Neutrophil (primary cell): ENCODE measurements at regions not wholly inside any gene's neighbourhood (a gene's known extent, or its start where the extent isn't known, plus 50 kb on each side); places are given as distances from the start of the nearest gene placed in this dataset.
"Not testable (repeated sequence)": the region's sequence is repeated elsewhere in the genome, so short reads cannot be mapped to it uniquely, and the experiment has no call there.

Experiments
- H3K27ac ChIP-seq: fragments of 200-600 bp; sonication (generic); 2 replicates; pipeline ENCODE4 v1.5.1; 2016; ENCODE audit warnings: mild to moderate bottlenecking, moderate library complexity
- H3K27me3 ChIP-seq: fragments of 200-600 bp; sonication (generic); 2 replicates; pipeline ENCODE4 v1.6.0; 2016; ENCODE audit warnings: mild to moderate bottlenecking
- H3K36me3 ChIP-seq: fragments of 200-600 bp; sonication (generic); 2 replicates; pipeline ENCODE4 v1.5.1; 2017
- H3K4me1 ChIP-seq, 2 experiments: fragments of 200-600 bp in 1 of 2; sonication (generic) in 1 of 2; 1 replicate in 1 of 2; 2 replicates in 1 of 2; pipeline versions ENCODE4 v1.5.1 to v1.6.1; 2013 to 2016; ENCODE audit warnings: low read depth in 1 of 2, low read length in 1 of 2, mild to moderate bottlenecking in 1 of 2, moderate library complexity in 1 of 2; ENCODE audit not compliant: control insufficient read depth in 1 of 2, insufficient read depth in 1 of 2
- H3K4me3 ChIP-seq, 2 experiments: fragments of 200-600 bp in 1 of 2; sonication (generic) in 1 of 2; 1 replicate in 1 of 2; 2 replicates in 1 of 2; pipeline ENCODE4 v1.5.1; 2013 to 2016; ENCODE audit warnings: low read depth in 1 of 2, low read length in 1 of 2, mild to moderate bottlenecking in 1 of 2, moderate library complexity in 1 of 2
- H3K9me3 ChIP-seq: fragments of 200-600 bp; sonication (generic); 2 replicates; pipeline ENCODE4 v1.5.1; 2016
- TF ChIP-seq, protein P1 (sequence below): fragments of 200-600 bp; sonication (generic); IDR thresholded peaks from 2 replicates; pipeline ENCODE4 v1.5.1; 2016; ENCODE audit warnings: antibody characterized with exemption

DNA sequence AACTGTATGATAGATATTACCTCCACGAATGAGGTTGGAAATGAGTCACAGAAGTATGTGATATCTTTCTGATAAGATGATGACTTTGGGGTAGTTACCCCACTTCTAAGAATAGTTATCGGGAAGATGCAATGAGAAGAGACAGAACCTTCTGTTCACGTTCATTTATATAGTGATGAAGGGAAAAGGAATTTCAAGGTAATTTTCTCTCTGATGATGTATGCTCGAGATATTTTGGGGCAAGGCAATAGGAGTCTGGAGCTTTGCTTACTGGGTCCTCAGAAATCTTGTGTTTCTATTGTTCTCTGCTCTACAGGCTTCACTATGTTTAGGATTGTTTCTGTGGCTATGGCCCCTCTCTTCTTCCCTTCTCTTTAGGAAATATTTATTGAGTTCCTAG is 1389.6 kb downstream of the CDH8 start:
- H3K27me3 ChIP-seq: no peaks in the 10 kb centered on the region
- H3K27ac ChIP-seq: no peak overlapping the region

DNA sequence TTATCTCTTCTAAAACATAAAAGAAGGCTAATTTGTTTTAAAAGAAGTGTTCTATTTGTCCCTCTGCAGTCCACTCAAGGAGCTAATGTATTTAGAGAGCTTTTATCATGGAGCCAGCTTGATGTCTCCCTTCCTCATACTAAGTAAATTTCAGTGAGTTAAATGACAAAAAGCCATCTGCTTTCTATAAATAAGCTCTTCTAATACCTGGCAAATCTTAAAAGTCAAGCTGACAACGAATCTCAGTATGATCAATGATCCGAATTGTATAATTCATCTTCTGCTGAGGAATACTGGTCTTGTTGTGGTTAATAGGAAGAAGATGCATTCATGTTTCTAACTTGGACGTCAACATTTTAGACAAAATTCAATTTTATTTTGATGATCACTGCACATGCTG is 1390.7 kb downstream of the CDH8 start:
- H3K27ac ChIP-seq: no peak overlapping the region
- H3K27me3 ChIP-seq: no peaks in the 10 kb centered on the region
- no peaks in the 10 kb centered on the region for H3K4me1 ChIP-seq
- no peaks in the 10 kb centered on the region for H3K9me3 ChIP-seq
- no peaks in the 10 kb centered on the region for H3K36me3 ChIP-seq
- TF ChIP-seq, protein P1, sequence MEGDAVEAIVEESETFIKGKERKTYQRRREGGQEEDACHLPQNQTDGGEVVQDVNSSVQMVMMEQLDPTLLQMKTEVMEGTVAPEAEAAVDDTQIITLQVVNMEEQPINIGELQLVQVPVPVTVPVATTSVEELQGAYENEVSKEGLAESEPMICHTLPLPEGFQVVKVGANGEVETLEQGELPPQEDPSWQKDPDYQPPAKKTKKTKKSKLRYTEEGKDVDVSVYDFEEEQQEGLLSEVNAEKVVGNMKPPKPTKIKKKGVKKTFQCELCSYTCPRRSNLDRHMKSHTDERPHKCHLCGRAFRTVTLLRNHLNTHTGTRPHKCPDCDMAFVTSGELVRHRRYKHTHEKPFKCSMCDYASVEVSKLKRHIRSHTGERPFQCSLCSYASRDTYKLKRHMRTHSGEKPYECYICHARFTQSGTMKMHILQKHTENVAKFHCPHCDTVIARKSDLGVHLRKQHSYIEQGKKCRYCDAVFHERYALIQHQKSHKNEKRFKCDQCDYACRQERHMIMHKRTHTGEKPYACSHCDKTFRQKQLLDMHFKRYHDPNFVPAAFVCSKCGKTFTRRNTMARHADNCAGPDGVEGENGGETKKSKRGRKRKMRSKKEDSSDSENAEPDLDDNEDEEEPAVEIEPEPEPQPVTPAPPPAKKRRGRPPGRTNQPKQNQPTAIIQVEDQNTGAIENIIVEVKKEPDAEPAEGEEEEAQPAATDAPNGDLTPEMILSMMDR: no peak
- H3K4me3 ChIP-seq: no peak overlapping the region

More for the DNA sequence above, 1389.6 kb downstream of the CDH8 start:
- no peak overlapping the region for H3K4me3 ChIP-seq
- TF ChIP-seq, protein P1: no peak
- H3K9me3 ChIP-seq: no peaks in the 10 kb centered on the region
- no peaks in the 10 kb centered on the region for H3K4me1 ChIP-seq
- H3K36me3 ChIP-seq: no peaks in the 10 kb centered on the region

DNA sequence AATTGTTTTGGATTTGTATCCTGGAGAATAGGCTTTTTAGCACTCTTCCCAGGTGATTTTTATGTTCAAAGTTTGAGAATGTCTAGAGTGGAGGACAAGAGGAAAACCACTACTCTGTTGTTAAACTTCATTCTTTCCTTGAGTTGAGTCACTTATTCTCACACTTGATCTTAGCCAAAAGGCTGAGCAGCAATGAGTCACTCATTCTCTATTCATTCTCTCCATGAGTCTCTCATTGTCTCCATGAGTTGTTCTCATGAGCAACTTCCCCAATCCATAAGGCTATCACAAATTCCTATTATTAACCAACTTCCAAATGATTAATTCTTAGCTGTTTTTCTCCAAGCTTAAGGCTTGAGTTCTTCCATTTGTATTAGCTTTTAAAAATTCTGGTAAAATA is 1393.3 kb downstream of the CDH8 start:
- no peak overlapping the region for H3K27ac ChIP-seq
- TF ChIP-seq, protein P1: no peak
- no peaks in the 10 kb centered on the region for H3K4me1 ChIP-seq
- H3K27me3 ChIP-seq: no peaks in the 10 kb centered on the region
- no peaks in the 10 kb centered on the region for H3K36me3 ChIP-seq
- H3K9me3 ChIP-seq: no peaks in the 10 kb centered on the region
- no peak overlapping the region for H3K4me3 ChIP-seq

DNA sequence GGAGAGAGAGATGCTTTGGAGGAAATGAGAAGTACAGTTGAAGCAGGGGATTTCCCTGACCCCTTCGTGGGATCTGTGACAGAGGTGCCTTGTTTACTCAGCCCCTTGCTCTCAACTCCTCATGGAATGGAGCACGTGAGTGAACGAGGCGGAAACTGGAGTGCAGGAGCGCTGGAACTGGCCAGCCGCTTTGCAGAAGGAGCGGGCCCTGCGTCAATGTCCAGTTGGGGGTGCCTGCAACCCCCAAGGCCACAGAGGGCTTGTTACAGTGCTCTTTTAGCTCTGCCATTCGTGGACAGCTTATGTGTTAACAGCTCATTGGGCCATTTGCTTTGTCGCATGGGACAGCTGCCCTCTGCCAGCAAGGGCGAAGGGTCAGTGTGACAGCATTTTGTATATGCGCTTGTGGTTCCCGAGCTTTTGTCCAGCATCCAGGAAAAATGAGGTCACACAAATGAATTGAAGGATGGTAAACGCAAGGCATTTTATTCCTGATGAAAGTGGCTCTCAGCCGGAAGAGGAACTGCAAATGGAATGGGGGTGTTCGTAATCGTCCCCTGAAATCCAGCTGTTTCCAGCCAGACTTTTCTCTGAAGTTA is 1395.1 kb downstream of the CDH8 start:
- TF ChIP-seq, protein P1: no peak
- Histone ChIP-seq H3K27ac (no peak overlapping the region), H3K9me3 (no peaks in the 10 kb centered on the region), H3K36me3 (no peaks in the 10 kb centered on the region), H3K27me3 (no peaks in the 10 kb centered on the region), H3K4me1 (no peaks in the 10 kb centered on the region), H3K4me3 (no peak overlapping the region)

DNA sequence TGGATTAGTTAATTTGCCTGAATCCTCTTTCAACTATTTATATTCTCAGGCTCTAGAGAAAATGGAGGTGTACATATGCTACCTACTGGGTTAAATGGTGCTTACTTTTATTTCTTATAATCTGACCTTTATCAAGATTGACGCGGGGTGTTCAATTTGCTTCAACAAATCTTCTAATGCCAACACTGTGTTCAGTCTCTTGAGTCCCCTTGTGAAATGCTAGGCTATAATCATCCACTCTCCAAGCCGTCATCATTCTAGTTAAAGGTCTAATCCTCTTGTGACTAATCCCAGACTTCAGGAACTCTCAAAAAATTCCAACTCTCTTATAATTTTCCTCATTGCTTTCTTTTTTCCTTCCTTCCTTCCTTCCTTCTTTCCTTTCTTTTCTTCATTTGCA is 1396.2 kb downstream of the CDH8 start:
- no peak overlapping the region for H3K4me3 ChIP-seq
- H3K36me3 ChIP-seq: no peaks in the 10 kb centered on the region
- H3K9me3 ChIP-seq: no peaks in the 10 kb centered on the region
- H3K27ac ChIP-seq: no peak overlapping the region
- H3K27me3 ChIP-seq: no peaks in the 10 kb centered on the region
- no peaks in the 10 kb centered on the region for H3K4me1 ChIP-seq
- TF ChIP-seq, protein P1: no peak

DNA sequence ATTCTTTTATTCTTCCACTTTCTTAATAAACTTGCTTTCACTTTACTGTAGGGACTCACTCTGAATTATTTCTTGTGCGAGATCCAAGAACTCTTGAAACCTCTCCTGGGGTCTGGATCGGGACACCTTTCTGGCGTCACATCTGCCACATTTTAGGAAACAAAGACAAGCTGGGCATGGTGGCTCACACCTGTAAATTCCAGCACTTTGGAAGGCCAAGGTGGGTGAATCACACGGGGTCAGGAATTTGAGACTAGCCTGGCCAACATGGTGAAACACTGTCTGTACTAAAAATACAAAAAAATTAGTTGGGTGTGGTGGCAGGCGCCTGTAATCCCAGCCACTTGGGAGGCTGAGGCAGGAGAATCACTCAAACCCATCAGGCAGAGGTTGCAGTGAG is 1399.6 kb downstream of the CDH8 start:
- not testable (repeated sequence) for H3K27ac ChIP-seq, H3K9me3 ChIP-seq, H3K4me3 ChIP-seq, H3K4me1 ChIP-seq, H3K36me3 ChIP-seq, H3K27me3 ChIP-seq
